ENCODE measurements at regions not wholly inside any gene's neighbourhood (a gene's known extent, or its start where the extent isn't known, plus 50 kb on each side); places are given as distances from the start of the nearest gene placed in this dataset.

DNA sequence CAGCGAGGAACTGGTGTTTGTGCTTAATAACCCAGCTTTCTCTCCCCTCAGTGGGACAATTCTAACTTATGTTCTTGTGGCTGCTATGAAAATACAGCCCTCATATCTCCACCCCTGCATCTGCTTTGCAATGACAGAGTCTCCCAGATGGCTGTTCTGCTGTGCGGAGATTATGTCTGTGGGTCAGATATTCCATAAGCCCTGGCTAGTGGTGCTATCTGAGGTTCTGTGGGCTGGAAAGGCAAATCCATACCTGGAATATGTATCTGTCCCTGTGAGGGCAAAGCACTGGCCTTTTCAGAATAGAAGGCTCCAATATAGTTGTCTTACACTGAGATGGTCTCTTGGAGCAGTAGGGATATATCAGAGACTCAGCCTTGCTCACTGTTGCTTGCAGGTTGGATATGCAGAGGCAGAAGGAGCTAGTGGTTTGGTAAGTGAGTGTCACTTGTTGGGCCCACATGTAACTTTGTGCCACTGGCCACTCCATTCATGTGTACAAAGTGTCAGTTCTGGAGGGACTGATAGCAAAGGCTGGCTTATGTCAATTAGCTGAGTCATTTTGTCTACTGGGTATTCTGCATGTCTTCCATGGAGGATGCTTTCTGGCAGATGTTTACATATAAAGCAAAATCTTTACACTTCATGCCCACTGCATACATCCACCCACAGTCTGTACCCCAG, 246.6 kb downstream of the FAM76B start:
- 100% methylated on average over 1 of the region's 2 CpGs for WGBS (ENCODE audit: insufficient coverage)
- intact Hi-C loops (cut with micrococcal nuclease) = loop anchor here (10.0 kb wide), 1 partner anchor 58 kb away; no protein-coding TSS in a partner anchor
- Mint-ChIP-seq H3K27me3 (no peaks in the 10 kb centered on the region), H3K9me3 (ENCODE audit: insufficient read depth) (no peaks in the 10 kb centered on the region), H3K4me1 (no peaks in the 10 kb centered on the region), H3K27ac (no peak overlapping the region), H3K4me3 (no peak overlapping the region)
- Histone ChIP-seq H3K4me2 (replicated peaks; ENCODE audit: low read depth, low read length, poor library complexity, severe bottlenecking) (no peak overlapping the region), H3K9me3 (ENCODE audit: control extremely low read depth in 1 of 3, control insufficient read depth in 2 of 3, insufficient read depth in 1 of 3, low read length in 2 of 3) (no peaks in the 10 kb centered on the region), H4K20me1 (ENCODE audit: control insufficient read depth, insufficient read depth, low read length, poor library complexity, severe bottlenecking) (no peaks in the 10 kb centered on the region), H3K36me3 (replicated peaks in 1 of 2; ENCODE audit: control extremely low read depth in 1 of 2, control insufficient read depth in 1 of 2, extremely low read depth in 1 of 2, insufficient read depth in 2 of 2, low read length in 1 of 2) (no peaks in the 10 kb centered on the region), H3K79me2 (ENCODE audit: control insufficient read depth, insufficient read depth, low read length) (no peaks in the 10 kb centered on the region), H2AFZ (ENCODE audit: insufficient read depth, low read depth, low read length, poor library complexity, severe bottlenecking) (no peak overlapping the region), H3K4me1 (ENCODE audit: control insufficient read depth in 2 of 2, insufficient read depth in 2 of 2, low read length in 2 of 2) (no peaks in the 10 kb centered on the region), H3K27ac (ENCODE audit: low read length in 2 of 2) (no peak overlapping the region), H3K9ac (ENCODE audit: low read length) (no peak overlapping the region), H3K27me3 (replicated peaks in 1 of 4; ENCODE audit: control extremely low read depth in 1 of 4, control insufficient read depth in 3 of 4, insufficient read depth in 4 of 4, low read length in 3 of 4) (no peaks in the 10 kb centered on the region), H3K4me3 (ENCODE audit: control extremely low read depth in 1 of 5, extremely low read depth in 1 of 5, insufficient read depth in 1 of 5, low read depth in 2 of 5, low read length in 4 of 5) (no peak overlapping the region)
- POLR2A ChIA-PET = no interaction called here
- ATAC-seq (ENCODE audit: low read depth) = no peak
- DNase-seq = no peak
- CTCF ChIA-PET = no interaction called here
- TF ChIP-seq EZH2 (IDR thresholded peaks at IDR 0.05; ENCODE audit: borderline replicate concordance, insufficient read depth, low read depth, low read length, poor library complexity, severe bottlenecking) = no peak
- TF ChIP-seq, protein P1, sequence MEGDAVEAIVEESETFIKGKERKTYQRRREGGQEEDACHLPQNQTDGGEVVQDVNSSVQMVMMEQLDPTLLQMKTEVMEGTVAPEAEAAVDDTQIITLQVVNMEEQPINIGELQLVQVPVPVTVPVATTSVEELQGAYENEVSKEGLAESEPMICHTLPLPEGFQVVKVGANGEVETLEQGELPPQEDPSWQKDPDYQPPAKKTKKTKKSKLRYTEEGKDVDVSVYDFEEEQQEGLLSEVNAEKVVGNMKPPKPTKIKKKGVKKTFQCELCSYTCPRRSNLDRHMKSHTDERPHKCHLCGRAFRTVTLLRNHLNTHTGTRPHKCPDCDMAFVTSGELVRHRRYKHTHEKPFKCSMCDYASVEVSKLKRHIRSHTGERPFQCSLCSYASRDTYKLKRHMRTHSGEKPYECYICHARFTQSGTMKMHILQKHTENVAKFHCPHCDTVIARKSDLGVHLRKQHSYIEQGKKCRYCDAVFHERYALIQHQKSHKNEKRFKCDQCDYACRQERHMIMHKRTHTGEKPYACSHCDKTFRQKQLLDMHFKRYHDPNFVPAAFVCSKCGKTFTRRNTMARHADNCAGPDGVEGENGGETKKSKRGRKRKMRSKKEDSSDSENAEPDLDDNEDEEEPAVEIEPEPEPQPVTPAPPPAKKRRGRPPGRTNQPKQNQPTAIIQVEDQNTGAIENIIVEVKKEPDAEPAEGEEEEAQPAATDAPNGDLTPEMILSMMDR (IDR thresholded peaks at IDR 0.05) = no peak

DNA sequence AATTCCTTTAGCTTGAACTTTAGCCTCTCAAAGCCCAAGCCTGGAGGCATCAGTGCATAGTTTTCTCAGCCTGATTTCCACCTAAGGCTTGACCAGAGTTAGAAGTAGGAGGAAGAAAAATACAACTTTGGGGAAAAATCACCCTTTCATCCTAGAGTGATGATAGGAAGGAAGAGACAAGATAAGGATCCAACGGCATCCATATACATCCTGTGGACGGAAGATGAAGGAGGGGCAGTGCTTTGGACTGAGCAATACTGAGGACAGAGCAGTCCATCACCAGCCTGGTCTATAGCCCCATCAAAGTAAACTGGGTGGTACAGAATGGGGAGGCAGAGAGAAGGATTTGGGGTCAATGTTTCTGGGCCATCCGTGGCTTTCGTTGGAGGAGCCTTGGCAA, 247.9 kb downstream of the FAM76B start:
- H3K36me3 ChIP-seq (replicated peaks in 1 of 2; ENCODE audit: control extremely low read depth in 1 of 2, control insufficient read depth in 1 of 2, extremely low read depth in 1 of 2, insufficient read depth in 2 of 2, low read length in 1 of 2) = no peaks in the 10 kb centered on the region
- Mint-ChIP-seq H3K9me3 (ENCODE audit: insufficient read depth) (no peaks in the 10 kb centered on the region), H3K27me3 (no peaks in the 10 kb centered on the region), H3K4me1 (no peaks in the 10 kb centered on the region), H3K4me3 (no peak overlapping the region), H3K27ac (no peak overlapping the region)
- TF ChIP-seq EZH2 (IDR thresholded peaks at IDR 0.05; ENCODE audit: borderline replicate concordance, insufficient read depth, low read depth, low read length, poor library complexity, severe bottlenecking) = no peak
- TF ChIP-seq, protein P1 (IDR thresholded peaks at IDR 0.05) = no peak
- H3K79me2 ChIP-seq (ENCODE audit: control insufficient read depth, insufficient read depth, low read length) = no peaks in the 10 kb centered on the region
- no peak for DNase-seq
- no peak for ATAC-seq (ENCODE audit: low read depth)
- no peaks in the 10 kb centered on the region for H3K4me1 ChIP-seq (ENCODE audit: control insufficient read depth in 2 of 2, insufficient read depth in 2 of 2, low read length in 2 of 2)
- H3K9ac ChIP-seq (ENCODE audit: low read length) = no peak overlapping the region
- H3K9me3 ChIP-seq (ENCODE audit: control extremely low read depth in 1 of 3, control insufficient read depth in 2 of 3, insufficient read depth in 1 of 3, low read length in 2 of 3) = no peaks in the 10 kb centered on the region
- no peaks in the 10 kb centered on the region for H3K27me3 ChIP-seq (replicated peaks in 1 of 4; ENCODE audit: control extremely low read depth in 1 of 4, control insufficient read depth in 3 of 4, insufficient read depth in 4 of 4, low read length in 3 of 4)
- H2AFZ ChIP-seq (ENCODE audit: insufficient read depth, low read depth, low read length, poor library complexity, severe bottlenecking) = no peak overlapping the region
- H3K27ac ChIP-seq (ENCODE audit: low read length in 2 of 2) = no peak overlapping the region
- H3K4me2 ChIP-seq (replicated peaks; ENCODE audit: low read depth, low read length, poor library complexity, severe bottlenecking) = no peak overlapping the region
- 96% methylated on average over 3 of the region's 4 CpGs for WGBS (ENCODE audit: insufficient coverage)
- H3K4me3 ChIP-seq (ENCODE audit: control extremely low read depth in 1 of 5, extremely low read depth in 1 of 5, insufficient read depth in 1 of 5, low read depth in 2 of 5, low read length in 4 of 5) = no peak overlapping the region
- intact Hi-C loops (cut with micrococcal nuclease) = loop anchor here (10.0 kb wide), 1 partner anchor 57 kb away; no protein-coding TSS in a partner anchor
- no peaks in the 10 kb centered on the region for H4K20me1 ChIP-seq (ENCODE audit: control insufficient read depth, insufficient read depth, low read length, poor library complexity, severe bottlenecking)
- CTCF ChIA-PET = interaction anchor here (0.6 kb wide), 1 partner anchor 386 kb away, joined by 3 read pairs; no protein-coding TSS in a partner anchor
- POLR2A ChIA-PET = no interaction called here

Data from B cell (primary cell).